D341Med (cell line): ENCODE measurements at regions not wholly inside any gene's neighbourhood (a gene's known extent, or its start where the extent isn't known, plus 50 kb on each side); places are given as distances from the start of the nearest gene placed in this dataset.
A peak's percentile ranks its signal among the peaks of the same experiment; 100 is the strongest.
"Not testable (repeated sequence)": the region's sequence is repeated elsewhere in the genome, so short reads cannot be mapped to it uniquely, and the experiment has no call there.

Source experiments
- DNase-seq: peaks from one replicate; pipeline ENCODE4 v3.0.0; 2012; ENCODE audit warnings: low spot score

DNA sequence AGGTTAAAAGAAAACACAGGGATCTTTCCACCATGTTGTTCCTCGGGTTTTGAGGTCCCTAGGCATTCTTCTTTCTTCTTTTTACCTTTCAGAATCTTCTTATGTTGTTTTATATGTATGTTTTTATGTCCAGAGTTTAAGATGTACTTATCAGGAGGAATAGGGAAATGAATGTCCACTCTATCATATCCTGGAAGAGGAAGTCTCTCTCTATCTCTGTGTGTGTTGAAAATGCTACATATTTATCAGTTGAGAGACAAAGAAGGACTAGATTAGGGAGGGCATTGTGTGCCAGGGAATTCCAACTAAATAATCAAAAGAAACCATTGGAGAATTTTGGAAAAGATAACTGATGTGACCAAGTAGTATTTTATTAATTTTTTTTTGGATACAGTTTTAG, 200.5 kb upstream of the POT1 start:
- no peak for DNase-seq

GRCh38 chr7:125127304-125127703, 197.7 kb upstream of the POT1 start:
- no peak for DNase-seq

- no peak for DNase-seq
Measured at GRCh38 chr7:125126376-125126775, 196.8 kb upstream of the POT1 start.

- no peak for DNase-seq
Measured at GRCh38 chr7:125125315-125125714, 195.7 kb upstream of the POT1 start.

- no peak for DNase-seq
Measured at GRCh38 chr7:125122173-125122572, 192.5 kb upstream of the POT1 start.

DNA sequence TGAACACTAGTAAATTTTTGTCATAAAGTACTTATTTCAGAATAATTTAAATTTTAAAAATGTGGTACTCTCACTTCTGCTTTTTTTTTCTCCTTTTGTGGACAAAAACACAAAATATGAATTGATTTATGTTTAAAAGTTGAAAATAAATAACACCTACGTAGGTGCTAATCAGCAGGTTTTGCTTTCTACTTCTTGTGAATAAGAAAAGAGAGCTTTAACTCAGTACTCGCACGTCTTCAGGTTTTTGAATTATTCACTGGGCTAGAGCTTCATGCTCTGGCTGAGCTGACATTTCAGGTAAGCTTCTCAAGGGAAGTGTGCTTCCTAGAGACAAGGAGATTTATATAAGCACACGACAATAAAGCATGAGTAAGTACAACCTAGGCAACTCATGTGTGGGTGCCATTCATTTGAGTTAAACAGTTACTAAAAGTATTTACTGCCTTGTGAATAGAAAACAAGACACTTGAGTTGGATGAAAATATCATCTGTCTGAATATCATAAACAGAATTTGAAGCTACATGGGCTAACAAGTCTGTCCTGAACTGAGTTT, 190.0 kb upstream of the POT1 start:
- DNase-seq, result no peak

DNA sequence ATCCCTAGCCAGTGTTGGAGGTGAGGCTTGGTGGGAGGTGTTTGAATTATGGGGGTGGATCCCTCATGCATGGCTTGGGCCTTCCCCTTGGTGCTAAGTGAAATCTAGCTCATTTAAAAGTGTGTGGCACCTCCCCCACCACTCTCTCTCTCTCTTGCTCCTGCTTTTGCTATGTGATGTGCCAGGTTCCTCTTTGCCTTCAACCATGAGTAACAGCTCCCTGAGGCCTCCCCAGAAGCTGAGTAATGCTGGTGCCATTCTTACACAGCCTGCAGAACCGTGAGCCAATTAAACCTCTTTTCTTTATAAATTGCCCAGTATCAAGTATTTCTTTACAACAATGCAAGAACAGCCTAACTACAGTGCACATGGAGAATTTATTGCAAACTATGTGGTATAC, 188.8 kb upstream of the POT1 start:
- DNase-seq, result no peak

GRCh38 chr7:125112850-125113249, 183.2 kb upstream of the POT1 start:
- no peak for DNase-seq

- no peak for DNase-seq
Measured at GRCh38 chr7:125099519-125099918, 169.9 kb upstream of the POT1 start.

DNA sequence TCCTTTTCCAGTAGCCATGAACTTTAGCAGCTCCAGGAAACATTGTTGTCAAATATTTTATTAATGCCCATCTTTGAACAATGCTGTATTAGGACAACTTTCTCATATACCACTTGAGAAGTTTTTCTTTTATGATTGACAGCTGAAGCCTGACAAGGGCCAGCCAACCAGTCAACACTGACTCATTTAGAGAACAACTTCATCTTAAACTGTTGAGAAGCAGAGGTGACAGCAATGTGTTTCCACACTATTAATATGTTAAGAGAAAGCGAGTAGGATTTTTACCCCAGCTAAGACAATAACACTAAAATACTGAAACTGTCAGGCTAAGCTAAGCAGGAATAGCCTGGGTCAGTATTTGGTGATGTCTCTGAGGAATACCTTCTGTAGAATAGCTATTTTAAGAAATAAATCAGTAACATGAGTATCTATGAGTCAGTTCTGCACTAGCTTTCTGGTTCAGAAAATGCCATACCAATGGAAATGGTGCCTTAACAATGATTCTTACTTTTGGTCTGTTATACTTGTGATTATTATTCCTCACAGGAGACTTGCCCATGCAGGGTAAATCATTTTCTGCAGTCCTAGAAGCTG, 168.8 kb upstream of the POT1 start:
- no peak for DNase-seq

- DNase-seq, result no peak
Measured at GRCh38 chr7:125090596-125090995, 161.0 kb upstream of the POT1 start.

DNA sequence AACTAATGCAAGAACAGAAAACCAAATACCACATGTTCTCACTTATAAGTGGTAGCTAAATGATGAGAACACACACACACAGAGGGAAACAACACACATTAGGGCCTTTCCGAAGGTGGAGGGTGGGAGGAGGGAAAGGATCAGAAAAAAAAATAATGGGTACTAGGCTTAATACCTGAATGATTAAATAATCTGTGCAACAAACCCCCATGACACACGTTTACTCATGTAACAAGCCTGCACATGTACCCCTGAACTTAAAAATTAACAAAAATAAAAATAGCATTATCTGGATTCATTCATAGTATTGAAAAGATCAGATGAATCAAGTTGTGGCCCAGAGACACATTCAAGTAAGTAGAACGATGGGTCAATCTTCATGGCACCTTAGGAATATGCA, 159.5 kb upstream of the POT1 start:
- no peak for DNase-seq

GRCh38 chr7:125088555-125088954, 158.9 kb upstream of the POT1 start:
- no peak for DNase-seq

DNA sequence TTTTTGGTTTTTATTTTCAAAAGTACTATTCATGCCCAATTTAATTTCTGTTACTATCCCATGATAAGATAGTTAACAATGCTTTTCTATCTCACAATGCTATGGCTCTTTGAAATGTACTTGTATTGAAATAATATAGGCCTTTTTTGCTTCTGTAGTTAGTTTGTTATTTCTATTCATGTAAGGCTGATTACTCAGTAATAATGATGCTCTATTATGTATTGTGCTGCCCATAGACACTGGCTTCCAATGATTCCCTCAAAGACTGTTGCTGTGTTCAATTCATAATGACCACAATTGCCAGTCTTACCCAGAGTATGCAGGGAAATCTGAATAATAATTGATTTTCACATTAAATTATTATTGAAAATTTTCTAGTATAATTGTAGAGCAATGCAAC, 155.5 kb upstream of the POT1 start:
- no peak for DNase-seq

DNA sequence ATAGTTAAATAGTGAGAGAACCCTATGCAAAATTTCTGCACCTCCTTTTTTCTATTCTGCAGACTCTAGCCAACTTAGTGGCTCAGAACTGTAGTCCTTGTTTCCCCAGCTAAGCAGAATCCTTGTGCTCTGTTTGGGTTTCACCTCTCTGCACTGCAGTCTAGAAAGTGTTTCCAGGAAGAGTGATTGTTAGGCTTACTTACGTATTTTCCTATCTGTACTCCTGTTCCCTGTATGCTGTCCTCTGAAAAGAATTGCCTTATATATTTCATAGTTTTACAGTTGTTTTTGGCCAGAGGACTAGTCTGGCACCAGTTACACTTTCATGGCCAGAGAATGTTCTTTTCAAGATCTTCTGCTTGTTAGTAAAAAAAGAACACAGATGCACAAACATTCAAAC, 154.6 kb upstream of the POT1 start:
- DNase-seq, result no peak

GRCh38 chr7:125074141-125074540, 144.5 kb upstream of the POT1 start:
- DNase-seq, result no peak

GRCh38 chr7:125065546-125065945, 135.9 kb upstream of the POT1 start:
- DNase-seq, result no peak

DNA sequence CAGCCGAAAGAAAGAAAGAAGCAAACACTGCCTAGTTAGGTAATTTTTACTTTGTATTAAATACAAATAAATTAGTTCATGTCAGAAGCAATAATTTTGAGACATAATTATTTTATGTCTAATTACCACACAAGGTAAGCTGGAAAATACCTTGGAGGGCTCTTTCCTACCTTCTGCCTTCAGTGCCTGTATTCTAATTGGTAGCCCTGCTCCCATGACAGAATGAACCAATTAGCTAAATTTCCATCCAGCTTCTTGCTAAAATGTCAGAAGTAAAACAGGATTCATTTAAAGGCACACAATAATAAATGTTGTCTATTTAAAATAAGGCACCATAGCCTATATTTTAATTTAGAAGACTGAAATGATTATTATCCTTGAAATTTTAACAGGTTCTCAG, 135.4 kb upstream of the POT1 start:
- no peak for DNase-seq

GRCh38 chr7:125061776-125062397, 132.3 kb upstream of the POT1 start:
- peak; percentile 26 for DNase-seq

GRCh38 chr7:125061083-125061745, 131.6 kb upstream of the POT1 start:
- not testable (repeated sequence) for DNase-seq

DNA sequence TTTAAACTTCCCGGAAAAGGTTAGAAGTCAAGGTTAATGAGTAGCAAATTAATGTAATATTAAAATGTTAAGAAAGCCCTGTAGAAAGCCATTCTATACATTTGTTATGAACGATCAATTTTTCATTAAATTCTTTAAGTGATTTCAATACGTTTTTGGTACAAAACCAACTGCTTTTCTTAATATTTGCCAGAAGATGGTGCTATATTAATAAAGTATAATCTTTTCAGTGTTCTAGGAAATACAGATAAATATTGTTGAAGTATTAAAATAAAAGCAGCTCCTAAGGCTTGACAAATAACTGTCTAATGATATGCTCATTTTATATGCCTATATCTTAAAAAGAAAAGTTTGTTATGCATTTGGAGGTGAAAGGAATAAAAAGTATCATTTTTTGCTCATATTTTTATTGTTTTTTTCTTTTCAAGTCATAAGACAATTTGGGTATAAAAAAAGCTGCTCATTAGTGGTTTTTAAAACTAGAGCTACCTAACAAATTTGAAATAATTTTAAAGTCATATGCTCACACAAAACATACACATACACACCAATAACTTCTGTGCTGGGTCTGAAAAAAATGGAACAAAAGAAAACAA, 130.3 kb upstream of the POT1 start:
- DNase-seq, result no peak

DNA sequence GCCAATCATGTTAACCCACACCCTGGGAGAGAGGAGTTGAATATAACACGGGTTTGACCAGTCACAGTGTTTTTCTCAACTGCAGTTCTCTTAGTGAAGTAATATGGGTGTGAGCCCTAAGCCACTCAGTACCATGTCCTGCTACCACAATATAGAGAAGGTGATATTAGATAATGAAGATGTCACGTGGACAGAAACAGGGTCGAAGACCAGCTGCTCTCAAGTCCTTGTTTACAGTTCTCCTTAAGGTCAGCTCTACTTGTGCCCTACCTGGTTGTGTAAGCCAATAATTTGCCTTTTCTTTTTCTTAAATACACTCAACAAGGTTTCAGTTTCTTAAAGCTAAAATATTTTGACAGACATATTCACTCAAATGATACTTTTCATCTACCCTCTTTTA, 128.3 kb upstream of the POT1 start:
- DNase-seq, result no peak

- DNase-seq, result no peak
Measured at GRCh38 chr7:125055376-125055775, 125.8 kb upstream of the POT1 start.
